Adrenal gland (tissue), 5 donors: ENCODE measurements at regions not wholly inside any gene's neighbourhood (a gene's known extent, or its start where the extent isn't known, plus 50 kb on each side); places are given as distances from the start of the nearest gene placed in this dataset.

Experiments used
- CTCF ChIP-seq, 6 experiments: fragments of 450-650 bp in 4 of 6; fragments of 200-600 bp in 2 of 6; sonication (generic) in 1 of 6; IDR thresholded peaks; 1 replicate in 5 of 6; 2 replicates in 1 of 6; pipeline versions ENCODE4 v1.5.1 to v1.8.0; 2016 to 2021; ENCODE audit warnings: antibody characterized with exemption in 6 of 6, mild to moderate bottlenecking in 2 of 6, moderate library complexity in 1 of 6
- POLR2A ChIP-seq, 2 donors: fragments of 450-650 bp; IDR thresholded peaks; one replicate each; pipeline ENCODE4 v1.6.1; 2017; ENCODE audit warnings: antibody characterized with exemption in 2 of 2, mild to moderate bottlenecking in 2 of 2, moderate library complexity in 1 of 2
- donor health status: DM: no; HTN: no; CAD: no.

- TF ChIP-seq CTCF (IDR thresholded peaks at IDR 0.05) (no peak), POLR2A (IDR thresholded peaks at IDR 0.05) (peak in 1 of 2 donors; percentile 23)
Measured at GRCh38 chr22:42214633-42215415, 55.6 kb downstream of the TCF20 start.
